Ovary (tissue), 3 donors: ENCODE measurements at regions not wholly inside any gene's neighbourhood (a gene's known extent, or its start where the extent isn't known, plus 50 kb on each side); places are given as distances from the start of the nearest gene placed in this dataset.

Experiments
- CTCF ChIP-seq, 3 donors: fragments of 450-650 bp in 2 of 3; fragments of 200-600 bp in 1 of 3; IDR thresholded peaks; one replicate each; pipeline versions ENCODE4 v1.5.1 to v1.8.0; 2016 to 2022; ENCODE audit warnings: antibody characterized with exemption in 3 of 3, mild to moderate bottlenecking in 1 of 3
- EP300 ChIP-seq: sonication (generic); formaldehyde crosslinking; IDR thresholded peaks from one replicate; pipeline ENCODE4 v1.6.1; 2017; ENCODE audit warnings: antibody characterized with exemption
- donor health status: DM: no; HTN: no; CAD: no.

GRCh38 chr3:25910105-25910504, 120.2 kb downstream of the OXSM start:
- TF ChIP-seq CTCF (IDR thresholded peaks at IDR 0.05) (no peak), EP300 (no peak)
